ENCODE measurements at regions not wholly inside any gene's neighbourhood (a gene's known extent, or its start where the extent isn't known, plus 50 kb on each side); places are given as distances from the start of the nearest gene placed in this dataset.
"Not testable (repeated sequence)": the region's sequence is repeated elsewhere in the genome, so short reads cannot be mapped to it uniquely, and the experiment has no call there.

GRCh38 chr14:71165121-71166031, 258.1 kb downstream of the PCNX1 start:
- DNase-seq (ENCODE audit: low read depth in 2 of 2) = no peak

- DNase-seq (ENCODE audit: low read depth in 2 of 2) = no peak
These were observed 259.1 kb downstream of the PCNX1 start for GRCh38 chr14:71166180-71166837.

GRCh38 chr14:71167325-71167950, 260.2 kb downstream of the PCNX1 start:
- DNase-seq (ENCODE audit: low read depth in 2 of 2) = not testable (repeated sequence)

GRCh38 chr14:71168161-71168560, 260.9 kb downstream of the PCNX1 start:
- DNase-seq (ENCODE audit: low read depth in 2 of 2) = not testable (repeated sequence)

GRCh38 chr14:71168564-71169427, 261.5 kb downstream of the PCNX1 start:
- no peak for DNase-seq (ENCODE audit: low read depth in 2 of 2)

GRCh38 chr14:71169861-71170260, 262.6 kb downstream of the PCNX1 start:
- DNase-seq (ENCODE audit: low read depth in 2 of 2) = no peak

GRCh38 chr14:71175491-71175890, 268.2 kb downstream of the PCNX1 start:
- DNase-seq (ENCODE audit: low read depth in 2 of 2) = no peak

- no peak for DNase-seq (ENCODE audit: low read depth in 2 of 2)
These were observed 271.8 kb downstream of the PCNX1 start for GRCh38 chr14:71179066-71179465.

GRCh38 chr14:71180397-71180796, 273.1 kb downstream of the PCNX1 start:
- no peak for DNase-seq (ENCODE audit: low read depth in 2 of 2)

GRCh38 chr14:71181215-71182003, 274.1 kb downstream of the PCNX1 start:
- no peak for DNase-seq (ENCODE audit: low read depth in 2 of 2)

GRCh38 chr14:71183876-71184689, 276.8 kb downstream of the PCNX1 start:
- no peak for DNase-seq (ENCODE audit: low read depth in 2 of 2)

GRCh38 chr14:71185637-71186036, 278.4 kb downstream of the PCNX1 start:
- no peak for DNase-seq (ENCODE audit: low read depth in 2 of 2)

GRCh38 chr14:71187633-71188356, 280.5 kb downstream of the PCNX1 start:
- no peak for DNase-seq (ENCODE audit: low read depth in 2 of 2)

GRCh38 chr14:71190770-71191374, 283.6 kb downstream of the PCNX1 start:
- DNase-seq (ENCODE audit: low read depth in 2 of 2) = no peak

- DNase-seq (ENCODE audit: low read depth in 2 of 2) = no peak
These were observed 286.4 kb downstream of the PCNX1 start for GRCh38 chr14:71193663-71194062.

GRCh38 chr14:71194251-71194650, 287.0 kb downstream of the PCNX1 start:
- DNase-seq (ENCODE audit: low read depth in 2 of 2) = no peak

- no peak for DNase-seq (ENCODE audit: low read depth in 2 of 2)
These were observed 289.7 kb downstream of the PCNX1 start for GRCh38 chr14:71196921-71197320.

- DNase-seq (ENCODE audit: low read depth in 2 of 2) = no peak
These were observed 291.4 kb downstream of the PCNX1 start for GRCh38 chr14:71198687-71199086.

- no peak for DNase-seq (ENCODE audit: low read depth in 2 of 2)
These were observed 294.6 kb downstream of the PCNX1 start for GRCh38 chr14:71201840-71202239.
